Cardiac fibroblast (primary cell): ENCODE measurements at regions not wholly inside any gene's neighbourhood (a gene's known extent, or its start where the extent isn't known, plus 50 kb on each side); places are given as distances from the start of the nearest gene placed in this dataset.

ENCODE experiments used
- DNase-seq, 2 donors: peaks; one replicate each; pipeline versions ENCODE4 v3.0.0 to v3.0.0-alpha.2; 2010; ENCODE audit warnings: low read depth in 2 of 2
- H3K4me3 ChIP-seq, 2 donors: replicated peaks in 1 of 2; 1 replicate in 1 of 2; 2 replicates in 1 of 2; pipeline ENCODE4 v1.5.1; 2011; ENCODE audit warnings: low read depth in 2 of 2, low read length in 2 of 2, mild to moderate bottlenecking in 2 of 2, moderate library complexity in 1 of 2
- CTCF ChIP-seq: IDR thresholded peaks from one replicate; pipeline ENCODE4 v1.5.1; 2011; ENCODE audit warnings: low read depth, mild to moderate bottlenecking, low read length, inconsistent platforms

DNA sequence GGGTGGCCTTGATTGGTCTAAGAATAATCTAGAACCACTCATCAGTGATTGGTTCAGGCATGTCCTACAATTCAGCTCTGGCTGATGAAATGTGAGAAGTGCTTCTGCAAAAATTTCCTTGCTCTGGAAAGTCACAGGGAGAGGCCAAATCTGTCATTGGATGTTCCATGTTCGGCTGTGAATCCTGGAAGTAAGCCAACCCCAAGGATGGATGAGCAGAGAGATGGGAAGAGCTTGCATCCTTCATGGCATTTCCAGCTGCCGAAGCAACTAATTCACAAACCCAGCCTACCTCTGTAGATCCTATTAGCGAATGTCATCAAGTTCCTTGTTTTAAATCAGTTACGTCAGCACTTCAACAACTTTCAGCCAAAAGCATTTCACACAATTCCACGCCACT lies 187.2 kb upstream of the SOX4 start:
- H3K4me3 ChIP-seq: no peak overlapping the region
- no peak for TF ChIP-seq CTCF
- DNase-seq: peak in 1 of 2 donors; percentile 9

- DNase-seq: no peak
- no peak overlapping the region for H3K4me3 ChIP-seq
- no peak for TF ChIP-seq CTCF
These were observed 184.3 kb upstream of the SOX4 start for GRCh38 chr6:21409231-21409630.

- no peak for TF ChIP-seq CTCF
- DNase-seq: no peak
- H3K4me3 ChIP-seq: no peak overlapping the region
These were observed 180.1 kb upstream of the SOX4 start for GRCh38 chr6:21413428-21413827.

- H3K4me3 ChIP-seq: no peak overlapping the region
- DNase-seq: no peak
- TF ChIP-seq CTCF: no peak
These were observed 179.5 kb upstream of the SOX4 start for GRCh38 chr6:21414065-21414464.

DNA sequence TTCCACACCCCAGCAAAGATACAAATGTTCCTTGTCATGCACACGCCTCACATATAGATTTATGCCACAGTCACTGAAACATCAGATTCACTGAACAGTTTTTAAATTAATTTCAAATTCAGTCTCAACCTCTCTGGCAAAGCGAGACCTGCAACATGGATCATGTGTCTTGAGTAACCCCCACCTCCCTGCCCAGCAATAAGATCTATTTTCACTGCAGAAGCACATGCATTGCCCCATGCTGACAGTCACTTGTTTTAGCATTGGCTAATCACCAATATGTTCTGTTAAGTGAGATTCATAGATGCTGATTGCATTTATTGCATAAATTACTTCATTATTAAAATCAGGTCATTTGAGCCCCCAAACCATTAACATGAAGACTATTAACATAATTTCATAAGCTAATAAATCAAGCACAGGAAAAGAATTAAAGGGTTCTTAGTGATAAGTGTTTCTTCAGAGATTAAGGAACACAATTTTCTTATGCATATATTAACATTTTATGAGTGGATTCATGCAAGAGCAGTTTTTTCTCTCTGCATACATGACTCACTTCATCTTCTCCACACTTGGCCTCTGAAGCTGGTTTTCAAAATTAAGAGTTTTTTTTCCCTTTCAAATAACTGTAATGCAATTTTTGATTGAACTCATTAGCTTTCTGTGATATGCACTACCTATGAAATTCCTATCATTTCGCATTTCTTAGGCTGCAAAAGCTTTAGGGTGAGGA lies 173.2 kb upstream of the SOX4 start:
- no peak for DNase-seq
- H3K4me3 ChIP-seq: no peak overlapping the region
- no peak for TF ChIP-seq CTCF

- TF ChIP-seq CTCF: no peak
- DNase-seq: no peak
These were observed 172.6 kb upstream of the SOX4 start for GRCh38 chr6:21420926-21421325.

More at GRCh38 chr6:21420926-21421325, 172.6 kb upstream of the SOX4 start:
- H3K4me3 ChIP-seq: no peak overlapping the region
